ENCODE measurements at regions not wholly inside any gene's neighbourhood (a gene's known extent, or its start where the extent isn't known, plus 50 kb on each side); places are given as distances from the start of the nearest gene placed in this dataset.
A peak's percentile ranks its signal among the peaks of the same experiment; 100 is the strongest.
"Not testable (repeated sequence)": the region's sequence is repeated elsewhere in the genome, so short reads cannot be mapped to it uniquely, and the experiment has no call there.

- no peak for DNase-seq
- no peaks in the 10 kb centered on the region for H3K4me1 Mint-ChIP-seq (ENCODE audit: low read depth)
- no peak overlapping the region for H3K4me3 Mint-ChIP-seq
- no peaks in the 10 kb centered on the region for H3K36me3 Mint-ChIP-seq (ENCODE audit: low read depth)
- H3K27ac Mint-ChIP-seq: no peak overlapping the region
- peaks cover 6% of the 10 kb centered on the region; the same call in 1 of the 2 replicates for H3K9me3 Mint-ChIP-seq
- TF ChIP-seq CTCF (IDR thresholded peaks at IDR 0.05): no peak
- no peaks in the 10 kb centered on the region for H3K27me3 Mint-ChIP-seq (ENCODE audit: insufficient read depth)
Observed at GRCh38 chrX:142661696-142662095, 364.0 kb upstream of the SPANXN4 start.

DNA sequence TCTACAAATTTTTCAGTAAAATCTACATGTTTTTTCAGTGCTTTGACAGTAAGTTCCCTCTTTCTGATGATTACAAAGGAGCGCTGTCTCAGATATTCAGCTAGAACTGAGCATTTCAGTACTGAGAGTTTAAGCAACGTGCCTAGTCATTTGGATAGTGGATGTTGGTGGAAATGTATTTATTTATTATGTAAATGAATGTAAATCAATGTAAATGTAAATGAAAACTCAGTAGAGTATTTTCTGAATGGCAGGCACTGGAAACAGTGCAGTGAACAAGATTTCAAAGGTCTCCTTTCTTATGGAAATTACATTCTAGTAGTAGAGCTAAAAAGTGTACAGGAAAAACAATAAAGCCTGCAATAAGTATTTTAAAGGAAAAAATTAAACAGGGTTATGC, 370.2 kb upstream of the SPANXN4 start:
- Mint-ChIP-seq H3K9me3 (peaks cover 5% of the 10 kb centered on the region; the same call in 1 of the 2 replicates), H3K4me1 (ENCODE audit: low read depth) (no peaks in the 10 kb centered on the region), H3K27me3 (ENCODE audit: insufficient read depth) (no peaks in the 10 kb centered on the region; the same call in 1 of the 2 replicates), H3K36me3 (ENCODE audit: low read depth) (no peaks in the 10 kb centered on the region), H3K27ac (no peak overlapping the region), H3K4me3 (no peak overlapping the region)
- no peak for TF ChIP-seq CTCF (IDR thresholded peaks at IDR 0.05)
- no peak for DNase-seq

DNA sequence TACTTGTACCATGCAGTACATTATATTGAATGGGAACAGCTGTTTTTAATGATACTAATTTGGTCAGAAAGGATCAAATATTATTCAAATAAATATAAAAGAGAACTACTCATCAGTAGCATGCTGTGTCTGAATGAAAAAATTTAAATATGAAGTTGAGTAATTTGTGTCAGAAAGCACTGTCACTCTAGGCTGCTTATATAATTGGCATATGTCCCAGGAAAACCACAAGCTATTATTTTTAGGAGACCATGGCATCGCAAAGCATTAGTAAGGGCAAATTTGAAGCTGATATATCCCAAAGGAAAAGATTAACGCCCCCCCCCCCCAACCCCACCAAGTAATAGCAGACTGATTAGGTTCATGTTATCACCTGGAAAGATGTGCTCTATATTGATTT, 388.5 kb upstream of the SPANXN4 start:
- H3K36me3 Mint-ChIP-seq (ENCODE audit: low read depth): no peaks in the 10 kb centered on the region
- TF ChIP-seq CTCF (IDR thresholded peaks at IDR 0.05): no peak
- peaks cover 9% of the 10 kb centered on the region for H3K9me3 Mint-ChIP-seq
- H3K4me1 Mint-ChIP-seq (ENCODE audit: low read depth): no peaks in the 10 kb centered on the region
- H3K27ac Mint-ChIP-seq: no peak overlapping the region
- DNase-seq: no peak
- H3K4me3 Mint-ChIP-seq: no peak overlapping the region
- H3K27me3 Mint-ChIP-seq (ENCODE audit: insufficient read depth): no peaks in the 10 kb centered on the region

DNA sequence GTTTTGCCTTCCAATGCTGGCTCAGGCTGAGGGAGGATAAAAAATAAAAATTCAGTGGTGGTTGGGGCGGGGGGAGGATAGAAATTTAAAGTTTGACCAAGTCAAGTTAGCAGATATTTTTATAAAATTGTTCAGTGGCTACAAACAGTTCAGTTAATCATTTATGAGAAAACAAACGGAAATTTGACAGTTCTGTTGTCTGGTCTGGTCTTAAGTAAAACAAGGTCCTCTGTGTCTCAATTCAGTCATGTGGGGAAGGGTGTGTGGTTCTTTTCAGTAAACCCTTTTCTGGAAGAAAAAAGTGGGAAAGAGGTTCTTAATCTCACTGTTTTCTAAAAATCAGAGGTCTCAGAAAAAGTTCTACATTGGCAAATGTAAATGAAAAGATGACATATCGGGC, 409.1 kb upstream of the SPANXN4 start:
- no peak for TF ChIP-seq CTCF (IDR thresholded peaks at IDR 0.05)
- Mint-ChIP-seq H3K9me3 (no peaks in the 10 kb centered on the region; the same call in 1 of the 2 replicates), H3K36me3 (ENCODE audit: low read depth) (no peaks in the 10 kb centered on the region), H3K4me3 (no peak overlapping the region), H3K4me1 (ENCODE audit: low read depth) (no peaks in the 10 kb centered on the region), H3K27ac (no peak overlapping the region), H3K27me3 (ENCODE audit: insufficient read depth) (no peaks in the 10 kb centered on the region)
- DNase-seq: no peak

GRCh38 chrX:142613403-142613802, 408.3 kb upstream of the MAGEC2 start:
- DNase-seq: no peak
- Mint-ChIP-seq H3K4me1 (ENCODE audit: low read depth) (no peaks in the 10 kb centered on the region), H3K4me3 (no peak overlapping the region), H3K36me3 (ENCODE audit: low read depth) (no peaks in the 10 kb centered on the region), H3K27ac (no peak overlapping the region), H3K27me3 (ENCODE audit: insufficient read depth) (no peaks in the 10 kb centered on the region), H3K9me3 (peaks cover 3% of the 10 kb centered on the region)
- no peak for TF ChIP-seq CTCF (IDR thresholded peaks at IDR 0.05)

DNA sequence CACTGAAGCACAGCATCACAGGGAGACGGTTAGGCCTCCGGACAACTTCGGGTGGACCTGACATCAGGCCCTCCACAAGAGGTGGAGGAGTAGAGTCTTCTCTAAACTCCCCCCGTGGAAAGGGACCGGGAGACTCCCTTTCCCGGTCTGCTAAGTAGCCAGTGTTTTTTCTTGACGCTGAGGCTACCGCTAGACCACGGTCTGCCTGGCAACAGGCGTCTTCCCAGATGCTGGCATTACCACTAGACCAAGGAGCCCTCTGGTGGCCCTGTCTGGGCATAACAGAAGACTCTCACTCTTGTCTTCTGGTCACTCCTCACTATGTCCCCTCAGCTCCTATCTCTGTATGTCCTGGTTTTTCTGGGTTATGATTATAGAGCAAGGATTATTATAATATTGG, 401.5 kb upstream of the MAGEC2 start:
- not testable (repeated sequence) for H3K9me3 Mint-ChIP-seq; DNase-seq; H3K4me1 Mint-ChIP-seq (ENCODE audit: low read depth); H3K27ac Mint-ChIP-seq; H3K36me3 Mint-ChIP-seq (ENCODE audit: low read depth); H3K27me3 Mint-ChIP-seq (ENCODE audit: insufficient read depth); H3K4me3 Mint-ChIP-seq
- TF ChIP-seq CTCF (IDR thresholded peaks at IDR 0.05): peak; percentile 16; the same call in 1 of the 2 replicates

All from HFFc6 (cell line).